Inflammatory macrophage treated with lipopolysaccharide for 4 hours (primary cell): ENCODE measurements at regions not wholly inside any gene's neighbourhood (a gene's known extent, or its start where the extent isn't known, plus 50 kb on each side); places are given as distances from the start of the nearest gene placed in this dataset.
A peak's percentile ranks its signal among the peaks of the same experiment; 100 is the strongest.

Experiments
- DNase-seq: peaks from one replicate; pipeline ENCODE4 v3.0.0-alpha.2; 2020

- peak; percentile 11 for DNase-seq
These were observed 221.8 kb downstream of the INSIG2 start for GRCh38 chr2:118309946-118310680.

DNA sequence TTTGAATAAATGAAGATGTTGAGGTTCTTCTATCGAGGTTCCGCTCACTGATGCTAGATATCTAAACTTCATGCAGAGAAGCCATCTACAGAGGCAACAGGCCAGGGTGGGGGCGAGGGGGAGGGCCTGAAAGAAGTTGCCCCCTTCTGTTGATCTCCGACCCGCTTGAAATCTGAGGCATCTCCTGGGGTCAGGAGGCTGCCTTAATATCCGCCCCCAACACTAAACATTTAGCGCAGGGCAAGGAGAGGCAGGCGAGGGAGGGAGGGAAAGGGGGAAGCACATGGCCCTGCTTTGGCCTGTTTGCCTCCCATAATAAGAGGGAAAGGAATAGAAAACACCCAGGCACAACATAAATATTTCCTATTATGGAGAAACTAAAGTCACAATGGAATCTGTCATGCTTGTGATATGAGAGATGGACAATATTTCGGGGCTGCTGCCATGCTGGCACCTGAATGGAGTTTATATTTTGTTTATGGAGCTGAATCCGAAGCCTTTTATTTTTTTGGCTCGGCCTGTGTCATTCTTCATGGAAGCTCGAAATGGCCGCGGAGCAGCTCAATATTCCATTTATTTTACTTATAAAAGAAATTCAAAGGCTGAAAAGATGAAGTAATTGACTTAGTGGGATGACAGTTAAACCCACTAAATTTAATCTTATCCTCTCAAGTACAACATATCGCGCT lies 221.1 kb downstream of the INSIG2 start:
- no peak for DNase-seq

DNA sequence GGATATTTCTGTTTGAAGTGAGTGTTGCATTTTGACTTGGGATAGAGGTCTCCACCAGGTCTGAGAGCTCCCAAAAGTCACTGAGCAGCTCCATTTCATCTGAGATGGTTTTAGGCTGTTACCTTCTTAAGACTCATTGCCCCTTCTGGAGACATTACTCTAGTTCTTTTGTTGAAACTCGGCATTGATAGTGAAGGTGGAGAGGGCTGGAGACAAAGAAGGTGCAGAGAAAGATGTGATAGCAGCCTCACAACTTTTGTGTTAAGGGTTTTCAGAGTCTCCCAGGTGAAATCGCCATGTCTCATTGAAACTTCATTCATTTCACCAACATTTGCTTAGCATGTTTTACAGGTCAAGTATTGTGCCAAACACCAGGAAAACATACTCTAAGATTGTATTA lies 219.6 kb downstream of the INSIG2 start:
- DNase-seq, result no peak

DNA sequence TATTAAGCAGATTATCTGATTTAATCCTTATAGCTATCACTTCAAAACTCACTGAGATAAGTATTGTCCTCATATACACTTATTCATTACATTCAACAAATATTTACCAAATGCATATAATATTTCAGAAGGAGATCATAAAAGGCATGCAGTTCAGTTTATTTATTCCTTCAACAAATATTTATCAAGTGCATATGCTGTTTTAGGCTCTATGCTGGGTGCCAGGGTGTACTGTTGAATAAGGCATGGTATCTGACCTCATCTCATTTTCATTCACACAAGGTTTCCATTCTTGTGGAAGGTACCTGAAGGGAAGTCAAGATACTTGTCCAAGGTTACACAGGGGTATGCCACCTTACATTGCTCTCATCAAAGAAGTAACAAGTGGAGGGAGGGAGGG lies 213.0 kb downstream of the INSIG2 start:
- DNase-seq, result no peak

DNA sequence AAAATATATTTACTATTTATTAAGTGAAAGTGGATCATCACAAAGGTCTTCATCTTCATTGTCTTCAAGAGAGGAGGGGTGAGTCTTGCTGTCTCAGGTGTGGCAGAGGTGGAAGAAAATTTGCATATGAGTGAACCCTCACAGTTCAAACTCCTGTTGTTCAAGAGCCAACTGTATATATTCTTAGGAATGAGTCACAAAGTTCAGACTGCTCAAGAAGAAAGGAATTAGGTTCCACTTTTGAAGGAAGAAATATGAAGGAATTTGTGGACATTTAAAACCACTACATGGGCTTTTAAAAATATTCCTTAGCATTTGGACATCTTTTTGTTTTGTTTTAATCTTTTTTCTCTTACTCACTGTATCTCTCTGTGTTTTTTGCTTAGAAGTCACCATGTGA lies 212.6 kb downstream of the INSIG2 start:
- DNase-seq, result no peak

DNA sequence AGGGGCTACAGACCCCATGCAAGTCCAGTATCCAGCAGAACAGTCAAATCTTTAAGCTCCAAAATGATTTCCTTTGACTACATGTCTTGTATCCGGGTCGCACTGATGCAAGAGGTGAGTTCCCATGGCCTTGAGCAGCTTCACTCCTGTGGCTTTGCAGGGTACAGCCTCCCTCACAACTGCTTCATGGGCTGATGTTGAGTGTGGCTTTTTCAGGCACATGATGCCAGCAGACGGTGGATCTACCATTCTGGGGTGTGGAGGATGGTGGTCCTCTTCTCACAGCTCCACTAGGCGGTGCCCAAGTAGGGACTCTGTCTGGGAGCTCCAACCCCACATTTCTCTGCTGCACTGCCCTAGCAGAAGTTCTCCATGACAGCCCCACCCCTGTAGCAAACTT lies 208.4 kb downstream of the INSIG2 start:
- no peak for DNase-seq

DNA sequence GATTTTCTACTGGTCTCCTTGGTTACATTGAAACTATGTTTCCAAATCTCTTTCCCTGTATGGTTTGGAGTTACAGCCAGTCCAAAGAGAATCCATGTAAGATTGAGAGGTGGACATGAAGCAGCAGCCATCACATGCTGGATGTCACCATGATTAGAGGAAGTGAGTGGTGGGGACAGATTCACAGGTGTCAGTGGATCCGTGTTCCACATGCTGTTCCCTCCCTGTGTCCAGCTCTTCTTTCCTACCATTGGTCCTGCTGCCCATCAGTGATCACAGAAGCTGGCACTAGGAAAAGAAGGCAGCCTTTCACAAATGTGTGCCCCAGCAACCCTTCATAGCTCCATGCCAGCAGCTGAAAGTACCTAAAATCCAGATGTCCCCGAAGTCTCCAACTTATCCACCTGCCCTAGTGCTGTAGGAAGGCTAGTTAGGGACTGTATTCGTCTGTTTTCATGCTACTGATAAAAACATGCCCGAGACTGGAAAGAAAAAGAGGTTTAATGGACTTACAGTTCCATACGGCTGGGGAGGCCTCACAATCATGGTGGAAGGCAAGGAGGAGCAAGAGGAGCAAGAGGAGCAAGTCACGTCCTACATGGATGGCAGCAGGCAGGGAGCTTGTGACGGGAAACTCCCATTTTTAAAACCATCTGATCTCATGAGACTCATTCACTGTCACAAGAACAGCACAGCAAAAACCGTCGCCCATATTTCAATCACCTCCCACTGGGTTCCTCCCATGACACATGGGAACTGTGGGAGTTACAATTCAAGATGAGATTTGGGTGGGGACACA lies 207.5 kb downstream of the INSIG2 start:
- DNase-seq, result no peak

DNA sequence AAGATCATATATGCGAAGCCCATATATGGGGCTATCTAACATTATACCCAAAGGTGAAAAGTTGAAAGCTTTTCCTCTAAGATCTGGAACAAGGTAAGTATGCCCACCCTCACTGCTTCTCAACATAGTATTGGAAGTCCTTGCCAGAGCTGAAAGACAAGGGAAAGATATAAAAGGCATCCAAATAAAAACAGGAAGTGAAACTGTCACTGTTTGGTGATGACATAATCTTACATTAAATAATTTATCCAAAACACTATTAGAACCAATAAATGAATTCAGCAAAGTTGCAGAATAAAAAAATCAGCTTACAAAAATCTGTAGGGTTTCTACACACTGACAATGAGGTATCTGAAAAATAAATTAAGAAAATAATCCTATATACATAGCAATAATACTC lies 205.8 kb downstream of the INSIG2 start:
- DNase-seq, result peak; percentile 38

DNA sequence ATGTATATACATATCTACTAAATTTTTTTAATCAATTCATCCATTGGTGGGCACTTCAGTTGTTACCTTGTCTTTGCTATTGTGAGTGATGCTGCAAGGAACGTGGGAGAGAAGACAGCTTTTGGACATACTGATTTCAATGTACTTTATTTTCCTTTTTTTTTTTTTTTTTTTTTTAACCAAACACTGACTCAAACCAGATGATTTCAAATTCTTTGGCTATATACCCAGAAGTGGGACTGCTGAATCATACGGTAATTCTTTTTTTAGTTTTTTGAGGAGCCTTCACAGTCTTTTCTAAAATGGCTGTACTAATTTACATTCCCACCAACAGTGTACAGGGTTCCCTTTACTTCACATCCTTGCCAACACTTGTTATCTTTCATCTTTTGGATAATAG lies 204.7 kb downstream of the INSIG2 start:
- no peak for DNase-seq

- no peak for DNase-seq
These were observed 203.1 kb downstream of the INSIG2 start for GRCh38 chr2:118291251-118291880.

DNA sequence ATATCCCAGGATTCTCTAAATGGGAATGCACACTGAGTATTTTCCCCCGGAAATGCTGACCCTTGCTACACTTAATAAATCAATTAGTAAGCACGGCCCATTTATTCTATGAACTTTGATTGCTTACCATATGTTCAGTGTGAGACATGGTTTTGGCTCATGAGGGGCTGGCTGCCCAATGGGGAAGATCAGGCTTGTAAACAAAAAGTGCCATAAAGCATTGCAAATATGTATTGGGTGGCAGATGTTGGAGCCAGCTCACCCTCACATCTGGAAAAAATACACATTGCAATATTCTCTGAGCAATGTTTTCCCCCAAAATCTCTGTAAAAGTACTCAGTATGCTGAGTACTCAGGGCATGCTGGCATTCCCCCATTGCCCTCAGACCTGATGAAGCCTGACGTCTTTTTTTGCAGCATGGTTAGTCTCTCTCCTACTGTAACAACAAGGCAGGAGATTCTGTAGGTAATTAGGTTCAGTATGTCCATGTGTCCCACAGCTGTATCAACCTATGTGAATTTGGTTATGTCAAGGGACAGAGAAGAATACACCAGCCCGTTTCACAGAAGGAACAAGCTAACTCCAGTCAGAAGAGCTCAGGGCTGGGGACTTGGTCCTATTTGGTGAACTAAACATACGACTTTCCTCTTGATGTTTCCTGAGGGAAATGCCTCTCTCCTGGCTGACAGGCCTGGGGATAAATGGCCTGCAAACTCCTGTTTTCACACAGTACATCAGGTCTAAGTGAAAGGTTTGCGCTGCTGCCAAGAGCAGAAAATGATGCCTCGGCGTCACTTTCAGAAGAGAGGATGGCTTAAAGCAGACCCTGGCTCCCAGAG lies 202.4 kb downstream of the INSIG2 start:
- DNase-seq, result no peak

GRCh38 chr2:118279005-118279404 lies 190.7 kb downstream of the INSIG2 start:
- DNase-seq, result no peak

DNA sequence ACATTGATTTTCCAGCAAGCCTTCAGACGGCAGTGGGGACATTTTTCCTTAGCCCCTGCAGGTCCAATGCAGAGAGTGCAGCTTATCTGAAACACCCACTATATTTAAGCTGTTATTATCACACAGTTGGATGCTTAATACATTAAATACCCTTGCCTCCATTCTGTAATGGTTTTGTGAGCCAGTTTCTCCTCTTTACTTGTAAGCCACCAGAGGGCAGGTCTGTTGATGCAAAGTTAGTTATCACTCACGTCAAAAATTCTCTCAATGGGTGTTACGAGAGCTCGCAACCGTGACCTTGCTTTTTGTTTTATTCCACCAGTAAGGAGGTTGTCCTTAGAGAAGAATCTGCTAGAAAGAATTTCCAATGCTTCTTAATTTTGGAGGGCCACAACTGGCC lies 189.8 kb downstream of the INSIG2 start:
- DNase-seq, result no peak

GRCh38 chr2:118274841-118275510 lies 186.7 kb downstream of the INSIG2 start:
- DNase-seq, result no peak

- no peak for DNase-seq
These were observed 184.1 kb downstream of the INSIG2 start for GRCh38 chr2:118272391-118272790.

DNA sequence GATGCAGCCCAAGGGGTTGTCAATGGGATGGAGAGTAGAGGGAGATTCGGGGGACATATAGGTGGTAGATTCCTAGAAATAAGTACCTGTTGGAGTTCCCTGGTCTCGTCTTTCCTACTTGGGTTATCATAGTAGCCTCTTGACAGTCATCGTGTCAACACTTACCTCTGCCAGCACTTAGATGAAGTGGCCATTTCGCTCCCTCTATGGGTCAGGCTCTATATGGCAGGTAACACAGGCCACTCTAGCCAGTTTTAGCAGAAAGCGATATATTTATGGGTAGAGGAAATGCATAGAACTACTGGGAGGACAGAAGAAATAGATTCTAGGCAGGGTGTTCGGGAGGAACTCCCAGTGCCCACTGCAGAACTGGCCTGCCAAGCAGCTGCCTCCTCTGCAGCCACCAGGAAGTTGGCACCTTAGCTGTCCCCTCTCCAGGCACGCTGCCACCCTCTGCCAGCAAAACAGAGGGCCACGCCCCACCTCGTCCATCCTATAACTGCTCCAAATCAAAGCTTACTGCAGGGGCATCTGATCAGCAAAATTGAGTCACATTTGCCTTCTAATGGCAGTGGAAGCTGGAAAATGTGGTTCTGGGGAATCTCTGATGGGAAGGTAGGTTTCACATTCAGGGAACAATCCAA lies 181.3 kb downstream of the INSIG2 start:
- DNase-seq, result no peak

DNA sequence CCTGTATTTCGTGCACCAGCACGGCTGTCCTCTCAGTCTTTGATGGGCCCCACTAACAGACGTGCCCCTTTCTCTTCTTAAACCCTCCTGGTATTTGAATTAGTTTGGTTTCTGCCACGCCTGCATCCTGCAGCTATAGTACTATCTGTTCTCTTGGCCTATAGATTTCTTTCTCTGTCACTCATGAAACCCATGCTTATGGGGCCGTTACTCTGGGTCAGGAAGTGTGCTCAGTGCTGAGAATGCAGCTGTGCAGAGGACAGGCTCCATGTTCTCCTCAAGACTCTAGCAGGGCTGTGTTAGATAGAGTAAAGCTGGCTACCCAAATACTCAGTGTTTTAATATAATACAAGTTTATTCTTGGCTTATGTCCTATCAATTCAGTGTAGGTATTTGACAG lies 180.0 kb downstream of the INSIG2 start:
- DNase-seq, result no peak

DNA sequence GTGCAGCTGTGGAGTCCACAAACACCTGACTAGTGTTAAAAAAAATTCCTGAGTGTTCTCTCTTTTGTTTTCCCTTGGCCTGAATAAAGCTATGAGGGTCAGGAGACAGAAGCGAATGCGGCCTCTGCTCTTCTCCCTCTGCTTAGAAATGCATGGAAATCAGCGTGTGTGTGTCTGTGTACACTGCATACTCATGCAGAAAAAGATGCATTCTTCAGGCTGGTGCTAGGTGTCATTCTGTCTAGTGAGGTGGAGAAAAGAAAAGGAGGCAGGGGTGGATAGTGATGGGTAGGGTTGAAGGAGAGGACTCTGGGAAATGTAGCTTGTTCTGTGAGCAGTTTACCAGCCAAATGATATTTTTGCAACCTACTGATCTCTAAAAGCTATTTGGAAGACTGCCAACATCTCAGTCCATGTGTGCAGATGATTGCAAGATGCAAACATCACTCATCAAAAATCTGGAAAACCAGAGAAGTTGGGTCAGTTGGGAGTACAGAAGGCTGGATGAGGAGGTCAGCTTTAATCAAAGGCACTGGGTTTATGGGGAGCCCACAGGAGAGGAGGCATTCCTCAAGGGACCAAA lies 177.7 kb downstream of the INSIG2 start:
- DNase-seq, result no peak

DNA sequence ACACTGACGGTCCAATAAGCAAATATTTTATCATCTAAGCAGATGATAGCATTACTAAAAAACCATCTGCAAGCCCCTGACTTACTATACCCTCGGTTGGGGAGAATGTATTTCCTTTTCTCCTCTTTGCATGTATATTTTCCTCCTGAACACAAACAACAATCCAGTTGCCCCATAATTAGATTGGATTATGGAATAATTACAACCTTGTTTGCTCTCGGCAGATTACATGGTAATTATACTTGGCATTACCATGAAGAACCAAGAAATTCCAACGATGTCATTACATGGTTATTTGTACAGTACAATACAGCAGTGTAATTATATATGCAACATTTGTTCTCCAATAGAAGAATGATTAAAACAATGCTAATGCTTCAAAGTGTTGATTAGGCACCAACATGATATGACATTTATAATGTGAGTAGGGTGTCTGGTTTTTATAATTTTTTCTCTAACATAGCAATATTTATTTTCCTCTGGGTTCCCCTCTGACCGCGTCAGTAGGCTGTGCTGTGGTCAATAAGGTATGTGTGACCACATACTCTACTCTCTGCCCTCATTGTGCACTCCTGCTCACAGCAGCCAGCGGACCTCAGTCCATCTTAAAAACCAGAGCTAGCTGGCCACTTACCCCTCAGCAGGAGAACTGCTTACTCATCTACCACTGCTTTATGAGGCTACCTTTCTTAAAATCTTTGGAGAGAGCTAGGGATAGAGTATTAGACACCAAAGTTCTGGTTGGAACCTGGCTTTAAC lies 176.1 kb downstream of the INSIG2 start:
- no peak for DNase-seq

GRCh38 chr2:118257696-118258095 lies 169.4 kb downstream of the INSIG2 start:
- no peak for DNase-seq
